HG03103 (cell line): ENCODE measurements at regions not wholly inside any gene's neighbourhood (a gene's known extent, or its start where the extent isn't known, plus 50 kb on each side); places are given as distances from the start of the nearest gene placed in this dataset.

Source experiments
- ATAC-seq: cut with Tn5 transposase; IDR thresholded peaks from one replicate; pipeline ENCODE4 v1.9.1; 2021; ENCODE audit warnings: low read depth; ENCODE audit not compliant: unreplicated experiment

- no peak for ATAC-seq
These were observed 540.8 kb upstream of the SPHKAP start for GRCh38 chr2:228722311-228722710.

DNA sequence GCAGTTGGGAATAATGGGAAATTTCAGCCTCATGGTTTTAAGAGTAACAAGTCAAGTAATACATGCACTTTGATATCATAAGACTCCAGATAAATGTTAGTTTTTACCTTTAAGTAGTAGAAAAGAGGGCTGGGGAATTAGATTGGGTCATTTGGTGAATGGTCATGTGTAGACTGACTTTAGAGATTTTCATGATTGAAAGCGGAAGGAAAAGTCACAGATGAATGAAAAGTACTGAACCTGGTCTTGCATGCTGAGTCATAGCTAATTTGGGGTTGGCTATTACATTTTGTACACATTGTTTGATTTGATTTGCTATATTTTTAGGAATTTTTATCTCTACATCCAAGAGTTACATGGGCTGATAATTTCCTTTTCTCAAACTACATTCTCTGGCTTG, 539.4 kb upstream of the SPHKAP start:
- no peak for ATAC-seq

GRCh38 chr2:228709788-228710371, 528.4 kb upstream of the SPHKAP start:
- ATAC-seq, result no peak

DNA sequence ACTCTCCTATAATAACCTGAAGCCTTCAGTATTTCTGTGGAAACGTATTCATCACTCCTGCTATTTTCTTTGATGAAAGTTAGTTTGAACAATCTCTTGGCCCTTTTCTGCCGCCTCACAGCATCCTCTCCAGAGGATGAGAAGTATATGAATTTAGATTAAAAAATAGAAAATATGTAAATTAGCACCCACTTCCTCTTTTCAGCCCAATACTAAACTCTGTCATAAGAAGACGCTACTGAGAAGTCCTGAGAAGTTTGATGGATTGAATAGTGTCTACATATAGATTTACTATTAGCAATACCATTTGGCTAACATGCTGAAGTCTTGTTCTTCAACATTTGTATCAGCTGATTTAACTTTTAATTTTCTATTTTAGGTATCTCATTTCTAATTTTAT, 526.4 kb upstream of the SPHKAP start:
- ATAC-seq, result no peak

GRCh38 chr2:228705318-228705717, 523.8 kb upstream of the SPHKAP start:
- no peak for ATAC-seq

- no peak for ATAC-seq
These were observed 521.7 kb upstream of the SPHKAP start for GRCh38 chr2:228703152-228703551.

- ATAC-seq, result no peak
These were observed 520.0 kb upstream of the SPHKAP start for GRCh38 chr2:228701506-228701905.

DNA sequence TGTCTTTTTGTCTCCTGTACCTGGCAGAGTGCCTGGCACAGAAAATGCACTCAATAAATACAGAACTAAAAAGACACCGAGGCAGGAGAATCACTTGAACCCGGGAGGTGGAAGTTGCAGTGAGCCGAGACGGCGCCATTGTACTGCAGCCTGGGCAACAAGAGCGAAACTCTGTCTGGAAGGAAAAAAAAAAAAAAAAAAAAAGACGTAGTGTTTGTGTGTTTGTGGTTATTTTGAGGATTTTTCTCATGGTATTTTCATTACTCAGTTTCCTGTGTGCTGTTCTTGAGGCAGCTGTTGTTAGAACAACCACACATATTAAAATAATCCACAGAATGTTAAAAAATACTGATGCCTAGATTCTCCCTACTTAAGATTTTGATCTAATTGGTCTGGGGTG, 519.2 kb upstream of the SPHKAP start:
- ATAC-seq, result no peak

- no peak for ATAC-seq
These were observed 518.4 kb upstream of the SPHKAP start for GRCh38 chr2:228699888-228700287.

GRCh38 chr2:228699400-228699799, 517.9 kb upstream of the SPHKAP start:
- ATAC-seq, result no peak

DNA sequence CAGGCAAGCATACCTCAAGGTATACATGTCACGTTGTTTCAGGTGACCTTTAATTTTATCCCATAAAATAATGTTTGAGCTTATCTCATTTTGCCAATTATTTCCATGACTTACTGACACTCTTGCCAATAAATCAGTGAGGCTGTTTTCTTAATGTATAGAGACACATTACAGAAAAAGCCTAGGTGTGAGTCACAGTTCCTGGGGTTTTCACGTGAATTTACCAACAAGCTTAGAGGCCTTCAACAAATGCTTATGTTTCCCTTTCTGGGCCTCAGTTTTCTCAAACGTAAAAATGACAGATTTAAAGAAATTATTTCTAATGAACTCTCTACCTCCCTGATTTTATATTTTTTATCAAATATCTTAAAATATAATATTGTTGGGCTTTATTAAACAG, 517.5 kb upstream of the SPHKAP start:
- ATAC-seq, result no peak

- ATAC-seq, result no peak
These were observed 516.0 kb upstream of the SPHKAP start for GRCh38 chr2:228697456-228697855.

DNA sequence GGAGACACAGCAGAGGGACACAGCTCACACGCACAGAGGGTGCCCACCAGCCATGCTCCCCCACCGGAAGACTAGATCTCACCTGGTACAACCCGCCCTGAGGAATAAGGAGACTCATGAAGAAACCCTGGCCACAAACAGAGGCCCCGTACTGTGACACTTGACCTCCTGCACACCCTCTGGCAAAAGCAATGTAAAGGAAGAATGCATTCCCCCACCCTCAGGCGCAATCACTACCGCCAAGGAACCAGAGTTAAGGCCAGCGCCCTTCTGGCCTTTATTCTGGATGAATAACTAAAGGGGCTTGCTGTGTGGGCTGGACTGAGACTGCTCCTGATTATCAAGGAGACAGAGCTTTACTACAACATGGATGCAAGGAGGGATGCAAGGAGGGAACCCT, 509.2 kb upstream of the SPHKAP start:
- no peak for ATAC-seq

DNA sequence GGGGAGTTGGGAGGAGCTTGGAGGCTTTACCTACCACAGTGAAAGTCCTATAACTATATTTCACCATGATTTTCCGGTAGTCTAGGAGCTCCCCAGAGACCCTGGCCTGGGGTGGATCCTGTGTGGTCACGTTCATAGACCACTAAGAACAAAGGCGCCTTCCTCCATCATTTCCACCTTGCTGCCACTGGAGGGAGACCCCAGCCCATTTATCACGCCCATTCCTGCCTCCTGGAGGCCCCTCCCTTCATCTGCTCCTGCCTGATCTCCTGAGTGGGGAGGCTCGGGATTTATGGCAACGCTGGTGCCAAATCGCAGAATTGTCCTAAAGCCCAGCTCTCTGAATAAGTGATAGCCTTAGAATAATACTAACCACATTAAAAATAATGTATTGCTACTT, 507.6 kb upstream of the SPHKAP start:
- ATAC-seq, result no peak

GRCh38 chr2:228688007-228688645, 506.6 kb upstream of the SPHKAP start:
- ATAC-seq, result no peak

DNA sequence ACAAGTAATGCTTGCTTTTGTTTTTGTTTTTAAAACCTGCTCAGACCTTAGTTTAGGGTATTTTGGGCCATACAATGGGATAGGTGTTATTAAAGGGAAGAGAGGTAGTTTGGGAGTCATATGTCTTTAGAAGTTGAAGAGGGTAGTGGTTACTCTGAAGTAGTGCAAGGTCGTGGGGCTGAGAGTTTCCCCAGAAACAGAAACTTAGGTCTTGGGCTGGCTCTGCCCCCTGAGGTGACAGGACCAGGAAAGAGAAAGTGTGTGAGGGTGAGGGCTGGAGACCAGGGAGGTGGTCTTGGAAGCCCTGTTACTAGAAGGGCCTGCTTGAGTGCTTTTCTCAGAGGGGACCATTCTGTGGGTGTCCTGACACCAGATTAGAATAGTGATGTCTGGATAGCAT, 500.5 kb upstream of the SPHKAP start:
- ATAC-seq, result no peak

DNA sequence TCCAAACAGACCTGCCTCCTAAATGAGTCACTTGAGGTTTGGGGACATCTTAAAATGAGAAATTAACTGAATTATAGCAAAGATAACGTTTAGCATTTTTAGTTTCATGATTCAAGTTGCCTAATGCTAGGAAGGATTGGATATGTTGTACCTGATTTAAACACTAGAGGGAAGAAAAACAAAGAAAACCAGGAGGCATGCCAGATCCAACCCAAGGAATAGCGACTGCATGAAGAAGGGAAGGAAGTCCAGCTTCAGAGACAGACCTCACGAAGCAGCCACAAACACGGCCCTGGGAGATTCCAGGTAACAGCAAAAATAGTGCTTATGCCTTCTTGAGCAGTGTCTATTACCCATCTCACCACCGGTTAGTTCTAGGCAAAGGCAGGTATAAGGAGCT, 499.9 kb upstream of the SPHKAP start:
- ATAC-seq, result no peak

DNA sequence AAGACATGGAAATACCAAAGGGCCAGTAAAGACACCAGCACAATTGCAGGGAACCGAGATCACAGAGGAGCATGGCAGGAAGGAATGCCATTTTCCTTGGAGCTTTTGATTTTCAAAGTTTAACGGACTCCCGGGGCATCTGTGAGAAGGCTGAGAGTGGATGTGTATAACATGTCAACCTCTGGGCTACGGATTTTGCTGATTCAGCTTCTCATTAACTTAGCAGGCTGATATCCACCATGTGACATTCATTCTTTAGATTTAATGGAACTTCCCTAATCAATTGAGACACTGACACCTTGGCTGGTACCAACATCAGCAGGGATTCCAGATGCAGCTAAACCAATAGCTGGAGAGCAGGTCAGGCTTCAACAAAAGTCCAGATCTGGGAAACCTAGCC, 496.6 kb upstream of the SPHKAP start:
- no peak for ATAC-seq

DNA sequence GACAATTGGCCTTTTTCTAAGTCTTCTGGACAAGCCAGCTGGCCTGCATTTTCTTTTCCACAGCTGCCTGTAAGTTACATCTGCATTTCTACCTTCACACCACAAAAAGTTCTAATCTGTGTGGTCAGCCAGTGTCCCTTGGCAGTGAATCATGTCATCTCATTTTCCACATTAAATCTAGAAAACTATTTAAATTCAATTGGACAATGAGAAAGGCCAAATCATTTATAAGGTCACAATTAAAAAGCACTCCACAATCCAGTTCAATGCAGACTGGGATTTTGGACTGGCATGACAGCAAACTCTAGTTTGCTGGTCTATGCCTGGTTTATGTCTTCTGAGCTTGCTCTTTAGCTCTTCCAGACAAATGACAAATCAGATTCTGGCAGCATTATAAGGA, 494.2 kb upstream of the SPHKAP start:
- no peak for ATAC-seq

- ATAC-seq, result no peak
These were observed 493.6 kb upstream of the SPHKAP start for GRCh38 chr2:228675091-228675490.

DNA sequence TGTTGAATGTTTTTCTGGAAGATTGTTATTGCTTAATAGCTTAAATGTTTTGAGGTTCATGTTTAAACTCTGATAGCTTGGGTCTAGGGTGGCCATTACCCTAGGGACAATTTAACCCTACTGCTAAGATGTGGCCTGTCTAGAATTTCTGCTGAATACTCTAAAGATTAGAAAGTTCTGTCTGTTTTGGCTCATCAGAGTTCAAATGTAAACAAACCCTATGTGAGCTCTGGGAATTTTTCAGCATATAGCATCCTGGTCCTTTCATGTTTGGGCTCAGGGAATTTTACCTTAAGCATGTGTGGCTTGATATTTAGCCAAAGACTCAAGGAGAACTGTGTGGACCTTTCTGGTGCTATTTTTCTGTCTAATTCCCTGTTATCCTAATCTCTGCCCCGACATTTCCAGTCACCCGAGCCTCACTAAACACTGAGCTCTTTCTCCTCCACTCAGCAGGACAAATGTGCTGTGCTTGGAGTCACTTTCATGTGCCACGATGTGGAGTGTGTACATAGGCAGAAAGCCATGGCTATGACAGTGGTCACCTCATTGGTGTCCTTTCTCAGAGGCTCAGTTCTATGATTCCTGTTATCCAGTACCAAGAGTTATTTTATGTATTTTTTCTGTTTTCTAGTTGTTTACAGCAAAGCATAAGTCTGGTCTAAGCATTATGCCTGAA, 492.5 kb upstream of the SPHKAP start:
- ATAC-seq, result no peak

DNA sequence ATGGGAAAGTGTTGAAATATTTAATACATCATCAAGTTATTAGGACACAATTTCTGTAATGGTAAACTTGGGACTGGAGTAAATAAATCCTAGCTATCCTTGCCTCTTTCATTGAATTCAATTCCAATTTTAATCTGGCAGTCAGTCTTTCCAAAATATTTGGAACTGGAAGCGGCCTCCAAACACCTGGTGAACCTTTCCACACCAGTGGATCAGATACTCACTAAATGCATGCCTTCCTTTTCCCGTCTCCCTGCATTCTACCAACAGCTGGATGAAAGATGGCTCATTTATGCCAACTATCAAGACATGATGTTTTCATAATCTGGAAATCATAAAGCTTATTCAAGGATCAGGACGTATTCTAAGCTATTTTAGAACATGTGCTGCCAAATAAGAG, 488.2 kb upstream of the SPHKAP start:
- ATAC-seq, result no peak
